Muscle layer of duodenum (tissue), 2 donors: ENCODE measurements at regions not wholly inside any gene's neighbourhood (a gene's known extent, or its start where the extent isn't known, plus 50 kb on each side); places are given as distances from the start of the nearest gene placed in this dataset.

ENCODE experiments used
- H3K27ac ChIP-seq: one replicate; pipeline ENCODE4 v1.7.0; 2013; ENCODE audit warnings: mild to moderate bottlenecking, low read length
- H3K27me3 ChIP-seq: one replicate; pipeline ENCODE4 v1.7.0; 2013; ENCODE audit warnings: low read depth, mild to moderate bottlenecking, control low read depth, low read length
- H3K36me3 ChIP-seq, 2 donors: one replicate each; pipeline ENCODE4 v1.7.0; 2013; ENCODE audit warnings: low read length in 2 of 2, control low read depth in 1 of 2, mild to moderate bottlenecking in 1 of 2; ENCODE audit not compliant: insufficient read depth in 2 of 2, control insufficient read depth in 1 of 2
- H3K4me1 ChIP-seq, 2 donors: one replicate each; pipeline ENCODE4 v1.7.0; 2013; ENCODE audit warnings: low read length in 2 of 2, mild to moderate bottlenecking in 2 of 2, control low read depth in 1 of 2, moderate library complexity in 1 of 2; ENCODE audit not compliant: insufficient read depth in 2 of 2, control insufficient read depth in 1 of 2
- H3K4me3 ChIP-seq, 2 donors: one replicate each; pipeline ENCODE4 v1.7.0; 2013; ENCODE audit warnings: low read length in 2 of 2, low read depth in 1 of 2, mild to moderate bottlenecking in 1 of 2
- H3K9me3 ChIP-seq, 2 donors: one replicate each; pipeline ENCODE4 v1.7.0; 2013; ENCODE audit warnings: low read length in 2 of 2, control low read depth in 1 of 2, mild to moderate bottlenecking in 1 of 2; ENCODE audit not compliant: control insufficient read depth in 1 of 2
- donor health status: healthy.

GRCh38 chr4:83837614-83838308, 301.9 kb downstream of the GPAT3 start:
- no peaks in the 10 kb centered on the region for H3K27me3 ChIP-seq
- H3K36me3 ChIP-seq, result no peaks in the 10 kb centered on the region
- H3K4me1 ChIP-seq, result no peaks in the 10 kb centered on the region
- H3K27ac ChIP-seq, result no peak overlapping the region
- H3K4me3 ChIP-seq, result no peak overlapping the region
- no peaks in the 10 kb centered on the region for H3K9me3 ChIP-seq

- Histone ChIP-seq H3K9me3 (no peaks in the 10 kb centered on the region), H3K4me3 (no peak overlapping the region), H3K4me1 (no peaks in the 10 kb centered on the region), H3K36me3 (no peaks in the 10 kb centered on the region), H3K27me3 (no peaks in the 10 kb centered on the region), H3K27ac (no peak overlapping the region)
Measured at GRCh38 chr4:83833920-83834319, 298.0 kb downstream of the GPAT3 start.

- no peak overlapping the region for H3K27ac ChIP-seq
- no peak overlapping the region for H3K4me3 ChIP-seq
- no peaks in the 10 kb centered on the region for H3K4me1 ChIP-seq
- H3K9me3 ChIP-seq, result no peaks in the 10 kb centered on the region
- H3K36me3 ChIP-seq, result no peaks in the 10 kb centered on the region
- no peaks in the 10 kb centered on the region for H3K27me3 ChIP-seq
Measured at GRCh38 chr4:83832110-83832825, 296.4 kb downstream of the GPAT3 start.

- no peaks in the 10 kb centered on the region for H3K36me3 ChIP-seq
- no peaks in the 10 kb centered on the region for H3K4me1 ChIP-seq
- H3K9me3 ChIP-seq, result no peaks in the 10 kb centered on the region
- no peaks in the 10 kb centered on the region for H3K27me3 ChIP-seq
- no peak overlapping the region for H3K4me3 ChIP-seq
- no peak overlapping the region for H3K27ac ChIP-seq
Measured at GRCh38 chr4:83831588-83831987, 295.7 kb downstream of the GPAT3 start.

GRCh38 chr4:83830138-83830888, 294.4 kb downstream of the GPAT3 start:
- no peaks in the 10 kb centered on the region for H3K4me1 ChIP-seq
- H3K27ac ChIP-seq, result no peak overlapping the region
- H3K36me3 ChIP-seq, result no peaks in the 10 kb centered on the region
- no peaks in the 10 kb centered on the region for H3K27me3 ChIP-seq
- no peak overlapping the region for H3K4me3 ChIP-seq
- no peaks in the 10 kb centered on the region for H3K9me3 ChIP-seq

- no peaks in the 10 kb centered on the region for H3K4me1 ChIP-seq
- no peaks in the 10 kb centered on the region for H3K27me3 ChIP-seq
- H3K27ac ChIP-seq, result no peak overlapping the region
- no peak overlapping the region for H3K4me3 ChIP-seq
- H3K36me3 ChIP-seq, result no peaks in the 10 kb centered on the region
- no peaks in the 10 kb centered on the region for H3K9me3 ChIP-seq
Measured at GRCh38 chr4:83828601-83829000, 292.7 kb downstream of the GPAT3 start.

- Histone ChIP-seq H3K36me3 (no peaks in the 10 kb centered on the region), H3K27me3 (no peaks in the 10 kb centered on the region), H3K4me1 (no peaks in the 10 kb centered on the region), H3K9me3 (peaks cover 0 to 6% of the 10 kb centered on the region in 2 donors), H3K27ac (no peak overlapping the region), H3K4me3 (no peak overlapping the region)
Measured at GRCh38 chr4:83821493-83821892, 285.6 kb downstream of the GPAT3 start.

GRCh38 chr4:83819582-83819981, 283.7 kb downstream of the GPAT3 start:
- H3K27me3 ChIP-seq, result no peaks in the 10 kb centered on the region
- no peak overlapping the region for H3K4me3 ChIP-seq
- peaks cover 0 to 6% of the 10 kb centered on the region in 2 donors for H3K9me3 ChIP-seq
- no peak overlapping the region for H3K27ac ChIP-seq
- no peaks in the 10 kb centered on the region for H3K36me3 ChIP-seq
- H3K4me1 ChIP-seq, result no peaks in the 10 kb centered on the region

- Histone ChIP-seq H3K9me3 (no peaks in the 10 kb centered on the region), H3K36me3 (no peaks in the 10 kb centered on the region), H3K27ac (no peak overlapping the region), H3K4me3 (no peak overlapping the region), H3K4me1 (no peaks in the 10 kb centered on the region), H3K27me3 (no peaks in the 10 kb centered on the region)
Measured at GRCh38 chr4:83810428-83810827, 274.5 kb downstream of the GPAT3 start.

GRCh38 chr4:83809581-83809980, 273.7 kb downstream of the GPAT3 start:
- Histone ChIP-seq H3K4me3 (no peak overlapping the region), H3K4me1 (no peaks in the 10 kb centered on the region), H3K9me3 (no peaks in the 10 kb centered on the region), H3K27me3 (no peaks in the 10 kb centered on the region), H3K36me3 (no peaks in the 10 kb centered on the region), H3K27ac (no peak overlapping the region)

GRCh38 chr4:83793481-83793880, 257.6 kb downstream of the GPAT3 start:
- Histone ChIP-seq H3K27ac (no peak overlapping the region), H3K4me3 (no peak overlapping the region), H3K36me3 (no peaks in the 10 kb centered on the region), H3K27me3 (no peaks in the 10 kb centered on the region), H3K9me3 (no peaks in the 10 kb centered on the region), H3K4me1 (no peaks in the 10 kb centered on the region)
